ENCODE measurements at regions not wholly inside any gene's neighbourhood (a gene's known extent, or its start where the extent isn't known, plus 50 kb on each side); places are given as distances from the start of the nearest gene placed in this dataset.

GRCh38 chr5:159631001-159631400, 285.3 kb upstream of the ADRA1B start:
- no peak for TF ChIP-seq CTCF (conservative IDR thresholded peaks at IDR 0.05; ENCODE audit: low read depth, low read length)
- H3K4me3 ChIP-seq (ENCODE audit: low read length) = no peak overlapping the region
- DNase-seq (ENCODE audit: low read depth) = no peak

- TF ChIP-seq CTCF (conservative IDR thresholded peaks at IDR 0.05; ENCODE audit: low read depth, low read length) = no peak
- DNase-seq (ENCODE audit: low read depth) = no peak
- H3K4me3 ChIP-seq (ENCODE audit: low read length) = no peak overlapping the region
Measured at GRCh38 chr5:159632866-159633265, 283.4 kb upstream of the ADRA1B start.

- TF ChIP-seq CTCF (conservative IDR thresholded peaks at IDR 0.05; ENCODE audit: low read depth, low read length) = no peak
- H3K4me3 ChIP-seq (ENCODE audit: low read length) = no peak overlapping the region
- DNase-seq (ENCODE audit: low read depth) = no peak
Measured at GRCh38 chr5:159638481-159638880, 277.8 kb upstream of the ADRA1B start.

- no peak for TF ChIP-seq CTCF (conservative IDR thresholded peaks at IDR 0.05; ENCODE audit: low read depth, low read length)
- no peak for DNase-seq (ENCODE audit: low read depth)
- H3K4me3 ChIP-seq (ENCODE audit: low read length) = no peak overlapping the region
Measured at GRCh38 chr5:159638954-159639559, 277.2 kb upstream of the ADRA1B start.

GRCh38 chr5:159639590-159639989, 276.7 kb upstream of the ADRA1B start:
- TF ChIP-seq CTCF (conservative IDR thresholded peaks at IDR 0.05; ENCODE audit: low read depth, low read length) = no peak
- no peak for DNase-seq (ENCODE audit: low read depth)
- no peak overlapping the region for H3K4me3 ChIP-seq (ENCODE audit: low read length)

DNA sequence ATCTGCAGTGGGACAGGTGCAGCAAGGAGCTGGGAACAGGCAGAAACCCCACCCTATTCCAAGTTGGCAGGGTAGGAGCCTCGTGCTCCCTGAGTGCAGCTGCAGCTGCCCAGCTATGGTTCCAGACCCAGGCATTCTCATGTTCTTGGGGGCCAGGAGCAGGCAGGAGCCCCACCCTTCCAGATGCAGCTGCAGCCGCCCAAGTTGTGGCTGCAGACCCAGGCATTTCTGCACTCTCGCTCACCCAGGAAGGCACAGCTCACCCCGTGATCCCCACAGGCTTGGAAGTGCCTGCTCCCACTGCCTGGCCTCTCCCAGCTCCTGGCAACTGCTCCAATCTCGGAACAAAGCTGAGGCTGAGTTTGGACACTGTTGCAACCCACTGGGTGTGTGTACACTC, 275.8 kb upstream of the ADRA1B start:
- DNase-seq (ENCODE audit: low read depth) = no peak
- no peak overlapping the region for H3K4me3 ChIP-seq (ENCODE audit: low read length)
- no peak for TF ChIP-seq CTCF (conservative IDR thresholded peaks at IDR 0.05; ENCODE audit: low read depth, low read length)

DNA sequence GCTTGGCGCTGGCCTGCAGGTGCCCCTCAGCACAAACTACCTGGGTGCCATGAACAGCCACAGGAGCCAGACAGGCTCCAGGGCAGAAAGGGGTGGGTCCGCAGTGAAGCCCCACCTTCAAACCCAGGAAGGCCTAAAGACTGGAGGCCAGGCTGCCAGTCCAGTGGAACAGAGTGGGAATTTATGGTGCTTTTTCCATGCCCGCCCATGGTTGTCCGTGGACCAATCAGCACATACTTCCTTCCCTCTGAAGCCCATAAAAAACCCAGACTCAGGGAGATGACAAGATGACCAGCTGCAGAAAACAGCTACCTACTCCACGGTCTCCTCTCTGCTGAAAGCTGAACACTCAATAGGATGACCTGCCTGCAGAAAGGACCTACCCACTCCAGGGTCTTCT, 275.4 kb upstream of the ADRA1B start:
- TF ChIP-seq CTCF (conservative IDR thresholded peaks at IDR 0.05; ENCODE audit: low read depth, low read length) = no peak

More for the DNA sequence above, 275.4 kb upstream of the ADRA1B start:
- no peak for DNase-seq (ENCODE audit: low read depth)
- H3K4me3 ChIP-seq (ENCODE audit: low read length) = no peak overlapping the region

Data from retinal pigment epithelial cell (primary cell).